Islet precursor cell (in vitro differentiated cells): ENCODE measurements at regions not wholly inside any gene's neighbourhood (a gene's known extent, or its start where the extent isn't known, plus 50 kb on each side); places are given as distances from the start of the nearest gene placed in this dataset.

ENCODE experiments used
- DNase-seq: peaks from one replicate; pipeline ENCODE4 v3.0.0-alpha.2; 2018

DNA sequence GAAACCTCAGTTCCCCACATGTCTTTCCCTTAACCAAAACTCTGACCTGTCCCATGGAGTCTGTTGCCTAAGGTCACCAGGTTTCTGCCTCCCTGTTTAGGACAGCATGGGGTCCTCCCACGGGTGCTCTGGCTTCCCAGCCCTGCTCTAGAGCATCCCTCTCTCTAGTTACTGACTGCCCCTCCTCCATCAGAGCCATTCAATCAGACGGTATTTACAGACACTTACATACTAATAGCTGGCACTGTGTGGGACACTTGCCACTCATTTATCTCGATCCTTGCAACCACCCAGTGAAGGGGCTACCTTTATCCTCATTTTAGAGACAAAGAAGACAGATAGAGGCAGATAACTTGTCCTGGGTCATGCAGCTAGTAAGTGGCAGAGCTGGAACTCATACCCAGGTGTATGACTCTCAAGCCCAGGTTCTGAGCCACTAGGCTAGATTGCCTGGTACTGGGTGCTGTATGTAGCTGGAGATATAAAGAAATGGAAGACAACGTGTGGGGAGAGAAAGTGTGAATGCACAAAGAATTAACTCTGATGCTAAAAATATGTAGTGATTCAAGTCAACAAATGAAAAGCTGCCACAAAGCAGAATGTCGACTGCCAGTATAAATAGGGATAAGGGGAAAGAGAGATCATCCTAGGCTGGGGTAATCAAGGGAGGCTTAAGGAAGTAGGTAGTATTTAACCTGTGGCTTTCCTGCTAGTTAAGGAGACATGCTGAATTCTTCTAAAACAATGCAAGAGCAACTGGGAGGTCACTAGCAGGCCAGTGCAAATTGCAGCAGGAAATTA, 52.5 kb upstream of the PDE8B start:
- DNase-seq: no peak

DNA sequence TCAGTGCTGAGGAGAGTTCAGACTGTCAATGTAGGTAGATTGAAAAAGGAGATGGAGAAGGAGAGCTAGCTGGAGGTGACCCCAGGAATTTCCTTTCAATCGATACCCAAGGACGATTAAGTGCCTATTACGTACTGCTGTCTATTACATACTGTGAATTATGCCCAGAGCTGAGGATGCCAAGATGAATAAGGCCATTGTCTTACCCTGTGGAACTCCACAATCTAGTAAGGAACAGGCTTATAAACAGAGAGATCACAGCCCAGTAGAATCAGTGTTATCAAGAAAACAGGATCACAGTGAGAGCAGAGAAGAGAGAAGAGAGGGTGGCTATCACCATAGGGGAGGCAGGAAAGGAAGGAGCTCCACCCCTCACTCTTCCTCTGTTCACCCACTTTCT, 54.1 kb upstream of the PDE8B start:
- no peak for DNase-seq

DNA sequence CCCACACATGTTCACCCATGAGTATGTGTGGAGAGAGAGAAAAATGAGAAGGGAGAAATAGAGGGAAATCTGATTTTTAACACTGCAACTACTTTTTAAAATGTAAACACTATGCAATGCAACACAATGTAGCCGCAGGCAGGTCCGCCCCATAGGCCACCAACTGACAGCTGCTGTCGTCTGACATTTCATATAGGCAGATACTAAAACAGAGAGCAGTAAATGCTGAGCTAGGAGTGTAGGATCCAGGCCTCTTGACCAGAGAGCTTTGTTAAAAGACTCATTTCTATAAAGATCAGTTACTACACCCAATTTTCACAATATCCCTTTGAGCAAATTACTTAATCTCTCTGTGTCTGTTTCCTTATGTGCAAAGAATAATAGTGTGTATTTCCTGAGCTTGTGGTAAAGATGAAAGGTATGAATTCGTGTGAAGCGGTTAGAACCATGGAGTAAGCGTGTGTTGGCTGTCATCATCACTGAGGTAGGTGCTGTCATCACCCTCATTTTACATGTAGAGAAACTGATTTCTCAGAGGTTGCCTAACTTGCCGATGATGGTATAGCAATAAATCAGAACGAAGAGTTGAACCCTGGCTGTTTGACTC, 55.2 kb upstream of the PDE8B start:
- no peak for DNase-seq

DNA sequence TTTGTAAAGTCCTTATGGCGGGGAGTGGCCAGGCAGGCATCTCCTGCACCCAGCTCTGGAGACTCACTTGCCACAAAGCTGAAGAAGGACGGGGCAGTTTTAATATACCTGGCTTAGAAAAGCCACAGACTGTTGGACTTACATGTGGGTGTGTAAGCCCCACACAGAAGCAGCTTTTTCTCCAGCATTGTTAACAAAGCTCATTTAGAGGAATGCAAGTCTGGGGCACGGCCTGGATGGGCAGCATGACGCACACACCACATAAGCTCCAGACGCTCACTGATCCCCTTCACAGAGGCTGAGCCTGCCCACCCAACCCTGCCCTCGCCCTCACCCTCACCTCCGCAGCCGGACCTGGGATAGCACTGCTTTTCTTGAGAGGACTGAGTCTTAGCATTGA, 58.0 kb upstream of the PDE8B start:
- DNase-seq: no peak

DNA sequence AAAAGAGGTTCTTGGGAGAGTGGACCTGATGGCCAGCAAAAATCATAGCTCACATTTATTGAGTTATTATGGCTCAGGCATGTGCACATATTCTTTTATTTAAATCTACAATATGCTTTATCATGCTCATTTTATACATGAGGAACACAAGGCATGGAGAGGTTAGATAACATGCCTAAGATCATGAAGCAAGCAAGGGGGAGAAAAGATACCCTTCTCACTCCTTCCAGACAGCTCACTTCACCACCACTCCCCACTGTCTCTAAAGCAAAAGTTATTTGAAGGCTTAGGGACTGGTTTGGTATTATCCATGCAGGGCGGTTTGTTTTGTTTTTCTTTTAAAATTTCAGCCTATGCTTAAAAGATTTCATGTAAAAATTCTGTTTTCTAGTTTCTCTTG, 59.0 kb upstream of the PDE8B start:
- no peak for DNase-seq

DNA sequence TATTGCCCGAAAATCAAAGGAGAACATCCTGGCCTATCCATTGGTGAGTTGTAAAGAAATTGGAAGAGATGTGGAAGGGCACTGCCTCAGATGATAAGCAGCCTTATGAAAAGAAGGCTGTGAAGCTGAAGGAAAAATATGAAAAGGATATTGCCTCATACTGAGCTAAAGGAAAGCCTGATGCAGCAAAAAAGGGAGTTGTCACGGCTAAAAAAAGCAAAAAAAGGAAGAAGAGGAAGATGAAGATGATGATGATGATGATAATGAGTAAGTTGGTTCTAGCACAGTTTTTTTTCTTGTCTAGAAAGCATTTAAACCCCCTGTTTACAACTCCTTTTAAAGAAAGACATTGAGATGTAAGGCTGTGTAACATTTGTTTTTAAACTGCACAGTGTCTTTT, 59.8 kb upstream of the ZBED3 start:
- DNase-seq: no peak

DNA sequence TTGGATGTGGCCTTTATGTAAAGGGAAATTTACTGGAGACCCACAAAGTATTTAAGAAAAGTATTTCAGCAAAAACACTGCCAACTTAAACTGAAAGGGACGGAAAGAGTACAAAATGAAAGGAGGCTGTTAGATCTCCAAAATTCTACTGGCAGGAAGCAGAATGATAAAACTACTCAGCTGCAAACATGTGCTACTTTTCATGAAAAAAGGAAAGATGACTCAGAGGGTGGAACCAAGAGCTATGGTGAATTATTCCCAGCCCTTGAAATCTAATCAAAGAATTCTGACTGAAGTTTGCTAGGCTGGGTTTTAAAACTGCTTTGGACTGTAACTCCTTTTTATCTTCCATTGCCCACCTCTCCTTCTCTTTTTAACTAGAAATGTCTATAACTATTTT, 58.6 kb upstream of the ZBED3 start:
- no peak for DNase-seq

DNA sequence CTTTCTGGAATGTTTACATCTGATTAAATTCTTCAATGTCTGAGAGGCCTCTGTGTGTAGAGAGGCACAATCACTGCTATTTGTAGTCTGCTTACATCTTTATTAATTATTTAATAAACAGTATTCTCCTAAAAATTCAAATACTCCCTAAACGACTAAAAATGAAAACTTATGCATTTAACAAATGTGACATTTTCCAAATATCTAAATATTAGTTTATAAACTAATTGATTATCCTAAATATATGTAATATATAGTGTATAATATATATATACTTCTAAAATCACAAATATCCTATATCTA, 57.7 kb upstream of the ZBED3 start:
- no peak for DNase-seq

DNA sequence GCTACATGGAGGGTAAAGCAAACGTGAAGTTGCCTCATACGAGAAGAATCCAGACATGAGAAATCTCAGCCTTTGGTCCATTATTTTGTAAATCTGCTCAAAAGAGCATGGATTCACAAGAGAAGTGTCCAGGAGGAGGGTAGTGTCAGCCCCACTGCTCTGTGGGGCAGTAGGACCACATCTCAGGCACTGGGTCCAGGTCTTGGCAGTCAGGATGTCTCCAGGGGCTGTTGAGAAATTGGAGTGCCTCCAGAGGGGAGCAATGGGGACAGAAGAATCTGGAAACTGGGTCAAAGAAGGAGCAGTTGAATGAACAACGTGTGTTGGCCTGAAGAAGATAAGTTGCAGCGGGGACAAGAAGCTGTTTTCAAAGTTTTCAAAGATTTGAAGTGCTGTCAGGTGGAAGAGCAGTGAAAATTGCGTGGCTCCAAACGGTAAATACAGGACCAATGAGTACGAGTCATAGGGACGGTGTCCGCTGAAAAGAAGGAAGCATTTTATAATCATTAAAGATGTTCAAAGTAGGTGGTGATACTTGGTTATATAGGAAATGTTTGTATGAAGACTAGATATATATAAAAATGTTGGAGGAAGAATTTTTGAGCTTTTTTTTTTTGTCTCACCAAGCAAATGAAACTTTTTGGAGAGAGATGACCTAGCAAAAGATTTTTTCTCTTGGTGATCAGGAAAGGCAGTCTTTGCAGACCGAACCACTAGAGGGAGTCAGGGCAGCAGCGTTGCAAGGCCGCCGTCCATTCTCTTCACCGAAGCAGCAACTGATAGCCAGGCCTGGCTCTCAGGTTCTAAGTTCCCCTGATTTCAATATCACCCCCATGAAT, 57.1 kb upstream of the ZBED3 start:
- peak; percentile 81 for DNase-seq

DNA sequence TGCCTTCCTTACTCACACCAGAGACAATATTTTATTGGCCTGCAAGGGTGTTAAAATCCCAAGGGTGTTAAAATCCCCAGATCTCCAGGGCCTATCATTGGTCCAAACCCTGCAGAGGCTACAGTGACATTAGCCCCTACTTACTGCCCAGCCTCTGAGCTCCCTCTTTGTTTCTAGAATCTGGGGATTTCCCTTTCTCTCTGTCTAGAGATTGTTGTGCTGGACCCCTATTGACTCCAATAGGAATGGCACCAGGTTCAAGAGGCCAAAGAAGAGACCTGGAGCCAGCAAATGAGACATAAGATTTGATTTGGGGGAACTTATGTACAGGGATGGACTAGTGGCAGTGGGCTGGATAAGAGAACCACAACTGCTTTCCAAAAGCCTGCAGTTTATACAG, 53.3 kb upstream of the ZBED3 start:
- no peak for DNase-seq

DNA sequence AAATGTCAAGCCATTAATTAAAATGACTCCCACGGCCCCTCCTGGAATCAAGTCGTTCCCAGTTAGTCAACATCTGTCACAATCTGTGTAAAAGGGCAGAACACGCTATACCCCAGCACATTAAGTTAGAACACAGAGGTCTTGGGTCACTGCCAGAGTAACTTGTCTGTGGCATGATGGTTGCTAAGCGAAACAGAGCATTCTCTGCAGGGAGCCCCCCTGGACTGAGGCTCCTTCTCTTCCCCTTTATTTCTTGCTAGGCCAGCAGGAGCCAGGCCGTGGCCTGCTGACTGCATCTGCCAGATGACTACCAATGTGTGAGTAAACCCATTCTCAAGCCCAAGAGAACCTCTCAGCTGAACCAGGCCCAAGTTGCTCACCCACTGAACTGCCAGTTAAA, 51.9 kb upstream of the ZBED3 start:
- no peak for DNase-seq
